CD4-positive, CD25-positive, alpha-beta regulatory T cell (primary cell): ENCODE measurements at regions not wholly inside any gene's neighbourhood (a gene's known extent, or its start where the extent isn't known, plus 50 kb on each side); places are given as distances from the start of the nearest gene placed in this dataset.
"Not testable (repeated sequence)": the region's sequence is repeated elsewhere in the genome, so short reads cannot be mapped to it uniquely, and the experiment has no call there.

Experiments
- ATAC-seq, 2 donors: fragments of 150-1000 bp; cut with Tn5 transposase; one replicate each; pipeline ENCODE4 v1.10.0; 2021; ENCODE audit warnings: low read depth in 2 of 2, moderate number of reproducible peaks in 2 of 2, moderate library complexity in 1 of 2
- DNase-seq, 3 donors: peaks; one replicate each; pipeline versions ENCODE4 v3.0.0 to v3.0.0-alpha.2; 2012 to 2022; ENCODE audit warnings: mixed read lengths in 1 of 3
- H3K27ac ChIP-seq: one replicate; pipeline ENCODE4 v1.7.0; 2013; ENCODE audit warnings: mild to moderate bottlenecking, low read length; ENCODE audit not compliant: insufficient read depth, poor library complexity, severe bottlenecking
- H3K27me3 ChIP-seq: one replicate; pipeline ENCODE4 v1.7.0; 2013; ENCODE audit warnings: low read length; ENCODE audit not compliant: control insufficient read depth, insufficient read depth
- H3K36me3 ChIP-seq: one replicate; pipeline ENCODE4 v1.7.0; 2013; ENCODE audit warnings: mild to moderate bottlenecking, low read length, moderate library complexity; ENCODE audit not compliant: control insufficient read depth, insufficient read depth
- H3K4me1 ChIP-seq: 2 replicates; pipeline ENCODE4 v1.7.0; 2013; ENCODE audit warnings: mild to moderate bottlenecking, low read length; ENCODE audit not compliant: insufficient read depth, control insufficient read depth, poor library complexity, severe bottlenecking
- H3K4me3 ChIP-seq: one replicate; pipeline ENCODE4 v1.7.0; 2013; ENCODE audit warnings: low read depth, mild to moderate bottlenecking, low read length, moderate library complexity
- H3K9me3 ChIP-seq, 2 experiments: 1 replicate in 1 of 2; 2 replicates in 1 of 2; pipeline ENCODE4 v1.7.0; 2013; ENCODE audit warnings: low read length in 2 of 2, mild to moderate bottlenecking in 1 of 2, moderate library complexity in 1 of 2; ENCODE audit not compliant: control insufficient read depth in 2 of 2
- H3K27ac Mint-ChIP-seq, 3 donors: one replicate each; pipeline ENCODE4 v1.8.0; 2020 to 2022; ENCODE audit warnings: mild to moderate bottlenecking in 3 of 3, mixed read lengths in 3 of 3, moderate library complexity in 2 of 3
- H3K27me3 Mint-ChIP-seq: one replicate; pipeline ENCODE4 v1.8.0; 2022; ENCODE audit warnings: mild to moderate bottlenecking, mixed read lengths
- H3K36me3 Mint-ChIP-seq: one replicate; pipeline ENCODE4 v1.8.0; 2020; ENCODE audit warnings: mixed read lengths
- H3K4me1 Mint-ChIP-seq, 4 donors: one replicate each; pipeline ENCODE4 v1.8.0; 2020 to 2022; ENCODE audit warnings: mixed read lengths in 4 of 4, mild to moderate bottlenecking in 1 of 4
- H3K4me3 Mint-ChIP-seq, 4 donors: one replicate each; pipeline ENCODE4 v1.8.0; 2020 to 2022; ENCODE audit warnings: mild to moderate bottlenecking in 4 of 4, mixed read lengths in 4 of 4, moderate library complexity in 3 of 4
- H3K9me3 Mint-ChIP-seq, 7 donors: one replicate each; pipeline ENCODE4 v1.8.0; 2020 to 2022; ENCODE audit warnings: mixed read lengths in 7 of 7, mild to moderate bottlenecking in 3 of 7, moderate library complexity in 2 of 7

GRCh38 chr3:103992469-103992868, 1374.2 kb upstream of the ALCAM start:
- Mint-ChIP-seq H3K4me3 (no peak overlapping the region), H3K4me1 (no peaks in the 10 kb centered on the region), H3K27ac (no peak overlapping the region), H3K36me3 (no peaks in the 10 kb centered on the region), H3K9me3 (peaks cover 0 to 3% (median 0%) of the 10 kb centered on the region in 7 donors), H3K27me3 (no peaks in the 10 kb centered on the region)
- no peaks in the 10 kb centered on the region for H3K9me3 ChIP-seq
- H3K4me3 ChIP-seq, result no peak overlapping the region
- H3K27ac ChIP-seq, result no peak overlapping the region
- H3K4me1 ChIP-seq, result no peaks in the 10 kb centered on the region
- H3K36me3 ChIP-seq, result no peaks in the 10 kb centered on the region
- no peaks in the 10 kb centered on the region for H3K27me3 ChIP-seq
- no peak for ATAC-seq
- no peak for DNase-seq

GRCh38 chr3:104004956-104005355, 1361.8 kb upstream of the ALCAM start:
- peaks cover 0 to 5% (median 0%) of the 10 kb centered on the region in 7 donors for H3K9me3 Mint-ChIP-seq
- Histone ChIP-seq H3K4me1 (no peaks in the 10 kb centered on the region), H3K27me3 (no peaks in the 10 kb centered on the region), H3K4me3 (no peak overlapping the region), H3K27ac (no peak overlapping the region), H3K9me3 (no peaks in the 10 kb centered on the region), H3K36me3 (no peaks in the 10 kb centered on the region)
- ATAC-seq (no peak), DNase-seq (no peak)
- H3K4me1 Mint-ChIP-seq, result no peaks in the 10 kb centered on the region
- H3K27me3 Mint-ChIP-seq, result no peaks in the 10 kb centered on the region
- H3K36me3 Mint-ChIP-seq, result no peaks in the 10 kb centered on the region
- no peak overlapping the region for H3K27ac Mint-ChIP-seq
- no peak overlapping the region for H3K4me3 Mint-ChIP-seq

- Histone ChIP-seq H3K27me3 (no peaks in the 10 kb centered on the region), H3K4me1 (no peaks in the 10 kb centered on the region), H3K27ac (no peak overlapping the region), H3K9me3 (no peaks in the 10 kb centered on the region), H3K36me3 (no peaks in the 10 kb centered on the region), H3K4me3 (no peak overlapping the region)
- no peaks in the 10 kb centered on the region for H3K4me1 Mint-ChIP-seq
- H3K27ac Mint-ChIP-seq, result no peak overlapping the region
- DNase-seq, result no peak
- H3K9me3 Mint-ChIP-seq, result peaks cover 0 to 5% (median 0%) of the 10 kb centered on the region in 7 donors
- H3K4me3 Mint-ChIP-seq, result no peak overlapping the region
- no peaks in the 10 kb centered on the region for H3K36me3 Mint-ChIP-seq
- no peaks in the 10 kb centered on the region for H3K27me3 Mint-ChIP-seq
- no peak for ATAC-seq
Measured at GRCh38 chr3:104005815-104006214, 1360.9 kb upstream of the ALCAM start.

GRCh38 chr3:104018541-104018940, 1348.2 kb upstream of the ALCAM start:
- Mint-ChIP-seq H3K4me1 (no peaks in the 10 kb centered on the region), H3K9me3 (peaks cover 0 to 27% (median 6%) of the 10 kb centered on the region in 7 donors), H3K36me3 (no peaks in the 10 kb centered on the region), H3K27ac (no peak overlapping the region), H3K4me3 (no peak overlapping the region), H3K27me3 (no peaks in the 10 kb centered on the region)
- DNase-seq, result no peak
- Histone ChIP-seq H3K4me3 (no peak overlapping the region), H3K9me3 (peaks cover 0 to 6% of the 10 kb centered on the region in 2 experiments), H3K36me3 (no peaks in the 10 kb centered on the region), H3K4me1 (no peaks in the 10 kb centered on the region), H3K27ac (no peak overlapping the region), H3K27me3 (no peaks in the 10 kb centered on the region)
- no peak for ATAC-seq

GRCh38 chr3:104031598-104031997, 1335.1 kb upstream of the ALCAM start:
- Mint-ChIP-seq H3K9me3 (peaks cover 3 to 17% (median 12%) of the 10 kb centered on the region in 7 donors), H3K27ac (no peak overlapping the region), H3K36me3 (no peaks in the 10 kb centered on the region), H3K27me3 (no peaks in the 10 kb centered on the region), H3K4me3 (no peak overlapping the region), H3K4me1 (no peaks in the 10 kb centered on the region)
- H3K4me3 ChIP-seq, result no peak overlapping the region
- no peaks in the 10 kb centered on the region for H3K36me3 ChIP-seq
- ATAC-seq (no peak), DNase-seq (no peak)
- no peaks in the 10 kb centered on the region for H3K27me3 ChIP-seq
- no peaks in the 10 kb centered on the region for H3K9me3 ChIP-seq
- H3K4me1 ChIP-seq, result no peaks in the 10 kb centered on the region
- H3K27ac ChIP-seq, result no peak overlapping the region

- no peak overlapping the region for H3K27ac ChIP-seq
- no peak for DNase-seq
- Mint-ChIP-seq H3K27me3 (no peaks in the 10 kb centered on the region), H3K4me3 (no peak overlapping the region), H3K9me3 (peaks cover 3 to 17% (median 12%) of the 10 kb centered on the region in 7 donors), H3K4me1 (no peaks in the 10 kb centered on the region), H3K36me3 (no peaks in the 10 kb centered on the region), H3K27ac (no peak overlapping the region)
- H3K4me3 ChIP-seq, result no peak overlapping the region
- no peak for ATAC-seq
- H3K4me1 ChIP-seq, result no peaks in the 10 kb centered on the region
- H3K36me3 ChIP-seq, result no peaks in the 10 kb centered on the region
- H3K27me3 ChIP-seq, result no peaks in the 10 kb centered on the region
- no peaks in the 10 kb centered on the region for H3K9me3 ChIP-seq
Measured at GRCh38 chr3:104032283-104032682, 1334.4 kb upstream of the ALCAM start.

- no peak overlapping the region for H3K4me3 Mint-ChIP-seq
- H3K27ac ChIP-seq, result no peak overlapping the region
- no peaks in the 10 kb centered on the region for H3K27me3 Mint-ChIP-seq
- no peaks in the 10 kb centered on the region for H3K4me1 ChIP-seq
- no peaks in the 10 kb centered on the region for H3K9me3 ChIP-seq
- no peaks in the 10 kb centered on the region for H3K36me3 ChIP-seq
- no peak for DNase-seq
- no peak overlapping the region for H3K27ac Mint-ChIP-seq
- no peaks in the 10 kb centered on the region for H3K27me3 ChIP-seq
- no peak overlapping the region for H3K4me3 ChIP-seq
- H3K36me3 Mint-ChIP-seq, result no peaks in the 10 kb centered on the region
- peaks cover 0 to 3% (median 0%) of the 10 kb centered on the region in 4 donors for H3K4me1 Mint-ChIP-seq
- no peak for ATAC-seq
- H3K9me3 Mint-ChIP-seq, result peaks cover 1 to 10% (median 3%) of the 10 kb centered on the region in 7 donors
Measured at GRCh38 chr3:104040896-104041295, 1325.8 kb upstream of the ALCAM start.

GRCh38 chr3:104043001-104043543, 1323.6 kb upstream of the ALCAM start:
- H3K36me3 Mint-ChIP-seq, ATAC-seq, H3K4me1 Mint-ChIP-seq, H3K27me3 ChIP-seq, DNase-seq, H3K9me3 ChIP-seq, H3K4me3 Mint-ChIP-seq, H3K4me3 ChIP-seq, H3K27ac Mint-ChIP-seq, H3K4me1 ChIP-seq, H3K36me3 ChIP-seq, H3K27ac ChIP-seq, H3K27me3 Mint-ChIP-seq: not testable (repeated sequence)
- peaks cover 3 to 12% (median 8%) of the 10 kb centered on the region in 7 donors for H3K9me3 Mint-ChIP-seq
